Esophagus (tissue), 2 donors: ENCODE measurements at regions not wholly inside any gene's neighbourhood (a gene's known extent, or its start where the extent isn't known, plus 50 kb on each side); places are given as distances from the start of the nearest gene placed in this dataset.

ENCODE experiments used
- H3K27ac ChIP-seq, 2 donors: one replicate each; pipeline ENCODE4 v1.5.1; 2013; ENCODE audit warnings: low read depth in 2 of 2, mild to moderate bottlenecking in 2 of 2, inconsistent platforms in 1 of 2, low read length in 1 of 2, moderate library complexity in 1 of 2
- H3K27me3 ChIP-seq, 2 donors: one replicate each; pipeline ENCODE4 v1.6.1; 2013; ENCODE audit warnings: low read length in 2 of 2, control low read depth in 1 of 2, mild to moderate bottlenecking in 1 of 2; ENCODE audit not compliant: insufficient read depth in 2 of 2, control insufficient read depth in 1 of 2
- H3K36me3 ChIP-seq, 2 donors: one replicate each; pipeline ENCODE4 v1.6.1; 2013; ENCODE audit warnings: low read length in 1 of 2; ENCODE audit not compliant: control insufficient read depth in 2 of 2, insufficient read depth in 2 of 2
- H3K4me1 ChIP-seq, 2 donors: one replicate each; pipeline ENCODE4 v1.6.1; 2013; ENCODE audit warnings: low read length in 1 of 2; ENCODE audit not compliant: control insufficient read depth in 2 of 2, insufficient read depth in 2 of 2
- H3K4me3 ChIP-seq, 2 donors: one replicate each; pipeline ENCODE4 v1.5.1; 2013; ENCODE audit warnings: low read length in 2 of 2, mild to moderate bottlenecking in 2 of 2, low read depth in 1 of 2, moderate library complexity in 1 of 2
- H3K9me3 ChIP-seq, 2 donors: one replicate each; pipeline ENCODE4 v1.6.1; 2013; ENCODE audit warnings: mild to moderate bottlenecking in 2 of 2, low read depth in 1 of 2, low read length in 1 of 2, moderate library complexity in 1 of 2; ENCODE audit not compliant: control insufficient read depth in 2 of 2, insufficient read depth in 1 of 2
- WGBS, 2 donors: extraction: QIAGEN DNeasy Blood & Tissue Kit; methylation state at CpG; one replicate each; pipeline ENCODE4 v1.1.7; 2013; 5-methylcytosine and 5-hydroxymethylcytosine counted together
- donor health status: healthy with polysubstance abuse.
- donor health status: Bipolar disorder and iron deficiency.

- H3K27me3 ChIP-seq: no peaks in the 10 kb centered on the region
- WGBS, 2 donors: 49 to 57% methylated on average over 2 of the region's 2 CpGs
- H3K4me1 ChIP-seq: no peaks in the 10 kb centered on the region
- no peaks in the 10 kb centered on the region for H3K9me3 ChIP-seq
- H3K36me3 ChIP-seq: no peaks in the 10 kb centered on the region
- no peak overlapping the region for H3K27ac ChIP-seq
- no peak overlapping the region for H3K4me3 ChIP-seq
These were observed 1523.7 kb upstream of the ACVR2A start for GRCh38 chr2:146321175-146321574.

GRCh38 chr2:146317959-146318358, 1526.9 kb upstream of the ACVR2A start:
- no peaks in the 10 kb centered on the region for H3K9me3 ChIP-seq
- no peaks in the 10 kb centered on the region for H3K4me1 ChIP-seq
- no peaks in the 10 kb centered on the region for H3K27me3 ChIP-seq
- 79% methylated on average over 2 of the region's 2 CpGs for WGBS, 2 donors
- no peaks in the 10 kb centered on the region for H3K36me3 ChIP-seq
- H3K27ac ChIP-seq: no peak overlapping the region
- H3K4me3 ChIP-seq: no peak overlapping the region

- Histone ChIP-seq H3K36me3 (no peaks in the 10 kb centered on the region), H3K27ac (no peak overlapping the region), H3K4me3 (no peak overlapping the region), H3K4me1 (no peaks in the 10 kb centered on the region), H3K27me3 (no peaks in the 10 kb centered on the region), H3K9me3 (no peaks in the 10 kb centered on the region)
- 8 to 9% methylated on average over 2 of the region's 2 CpGs for WGBS, 2 donors
These were observed 1531.9 kb upstream of the ACVR2A start for GRCh38 chr2:146312899-146313298.

GRCh38 chr2:146305164-146305563, 1539.7 kb upstream of the ACVR2A start:
- Histone ChIP-seq H3K4me3 (no peak overlapping the region), H3K9me3 (no peaks in the 10 kb centered on the region), H3K27ac (no peak overlapping the region), H3K27me3 (no peaks in the 10 kb centered on the region), H3K4me1 (no peaks in the 10 kb centered on the region), H3K36me3 (no peaks in the 10 kb centered on the region)
- 80 to 84% methylated on average over 3 of the region's 3 CpGs for WGBS, 2 donors

GRCh38 chr2:146301287-146301686, 1543.5 kb upstream of the ACVR2A start:
- no peaks in the 10 kb centered on the region for H3K9me3 ChIP-seq
- no peak overlapping the region for H3K27ac ChIP-seq
- no peaks in the 10 kb centered on the region for H3K36me3 ChIP-seq
- H3K27me3 ChIP-seq: no peaks in the 10 kb centered on the region
- no peak overlapping the region for H3K4me3 ChIP-seq
- H3K4me1 ChIP-seq: no peaks in the 10 kb centered on the region
- 88 to 93% methylated on average over 2 of the region's 2 CpGs for WGBS, 2 donors

GRCh38 chr2:146295080-146295670, 1549.7 kb upstream of the ACVR2A start:
- Histone ChIP-seq H3K27me3 (no peaks in the 10 kb centered on the region), H3K4me3 (no peak overlapping the region), H3K36me3 (no peaks in the 10 kb centered on the region), H3K4me1 (no peaks in the 10 kb centered on the region), H3K9me3 (no peaks in the 10 kb centered on the region), H3K27ac (no peak overlapping the region)
- 94 to 100% methylated on average over 1 of the region's 1 CpG for WGBS, 2 donors

GRCh38 chr2:146287281-146287680, 1557.5 kb upstream of the ACVR2A start:
- Histone ChIP-seq H3K27me3 (no peaks in the 10 kb centered on the region), H3K36me3 (no peaks in the 10 kb centered on the region), H3K4me1 (no peaks in the 10 kb centered on the region), H3K4me3 (no peak overlapping the region), H3K27ac (no peak overlapping the region), H3K9me3 (no peaks in the 10 kb centered on the region)
- WGBS, 2 donors: 87 to 98% methylated on average over 1 of the region's 1 CpG

- Histone ChIP-seq H3K4me3 (no peak overlapping the region), H3K4me1 (no peaks in the 10 kb centered on the region), H3K9me3 (no peaks in the 10 kb centered on the region), H3K27ac (no peak overlapping the region), H3K27me3 (no peaks in the 10 kb centered on the region), H3K36me3 (no peaks in the 10 kb centered on the region)
- 88 to 91% methylated on average over 2 of the region's 2 CpGs for WGBS, 2 donors
These were observed 1565.9 kb upstream of the ACVR2A start for GRCh38 chr2:146278881-146279280.

- no peak overlapping the region for H3K27ac ChIP-seq
- H3K36me3 ChIP-seq: no peaks in the 10 kb centered on the region
- H3K9me3 ChIP-seq: no peaks in the 10 kb centered on the region
- H3K4me1 ChIP-seq: no peaks in the 10 kb centered on the region
- no peaks in the 10 kb centered on the region for H3K27me3 ChIP-seq
- H3K4me3 ChIP-seq: no peak overlapping the region
These were observed 1573.5 kb upstream of the ACVR2A start for GRCh38 chr2:146271131-146271831.

- Histone ChIP-seq H3K27ac (no peak overlapping the region), H3K27me3 (no peaks in the 10 kb centered on the region), H3K36me3 (no peaks in the 10 kb centered on the region), H3K4me3 (no peak overlapping the region), H3K9me3 (no peaks in the 10 kb centered on the region), H3K4me1 (no peaks in the 10 kb centered on the region)
These were observed 1574.2 kb upstream of the ACVR2A start for GRCh38 chr2:146270618-146271017.
